GM12875 (cell line): ENCODE measurements at regions not wholly inside any gene's neighbourhood (a gene's known extent, or its start where the extent isn't known, plus 50 kb on each side); places are given as distances from the start of the nearest gene placed in this dataset.

ENCODE experiments used
- H3K4me3 ChIP-seq: one replicate; pipeline ENCODE4 v1.5.1; 2011; ENCODE audit warnings: low read depth, low read length, control low read depth
- TF ChIP-seq, protein P1 (sequence below): IDR thresholded peaks from 2 replicates; pipeline ENCODE4 v1.5.1; 2011; ENCODE audit warnings: low read depth, mild to moderate bottlenecking, control low read depth, inconsistent platforms, low read length, moderate library complexity, borderline replicate concordance; ENCODE audit not compliant: insufficient read depth

DNA sequence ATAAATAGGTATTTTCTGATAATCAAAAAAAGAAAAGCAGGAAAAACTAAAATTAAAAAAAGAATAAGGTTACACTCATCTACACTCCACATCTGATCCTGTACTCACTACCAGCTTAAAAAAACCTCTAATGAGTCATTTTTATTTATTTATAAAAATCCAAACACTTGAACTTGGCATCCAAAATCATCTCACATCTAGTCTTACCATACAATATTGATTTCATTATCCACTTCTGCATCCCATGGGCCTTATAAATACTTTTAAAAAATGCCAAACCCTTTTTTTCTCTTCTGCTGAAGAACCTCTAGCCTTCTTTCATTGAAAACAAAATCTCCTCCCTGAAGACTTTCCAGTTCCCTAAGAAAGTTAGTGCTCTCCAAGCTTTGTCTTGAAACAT, 109.7 kb downstream of the TMTC3 start:
- no peak overlapping the region for H3K4me3 ChIP-seq
- TF ChIP-seq, protein P1, sequence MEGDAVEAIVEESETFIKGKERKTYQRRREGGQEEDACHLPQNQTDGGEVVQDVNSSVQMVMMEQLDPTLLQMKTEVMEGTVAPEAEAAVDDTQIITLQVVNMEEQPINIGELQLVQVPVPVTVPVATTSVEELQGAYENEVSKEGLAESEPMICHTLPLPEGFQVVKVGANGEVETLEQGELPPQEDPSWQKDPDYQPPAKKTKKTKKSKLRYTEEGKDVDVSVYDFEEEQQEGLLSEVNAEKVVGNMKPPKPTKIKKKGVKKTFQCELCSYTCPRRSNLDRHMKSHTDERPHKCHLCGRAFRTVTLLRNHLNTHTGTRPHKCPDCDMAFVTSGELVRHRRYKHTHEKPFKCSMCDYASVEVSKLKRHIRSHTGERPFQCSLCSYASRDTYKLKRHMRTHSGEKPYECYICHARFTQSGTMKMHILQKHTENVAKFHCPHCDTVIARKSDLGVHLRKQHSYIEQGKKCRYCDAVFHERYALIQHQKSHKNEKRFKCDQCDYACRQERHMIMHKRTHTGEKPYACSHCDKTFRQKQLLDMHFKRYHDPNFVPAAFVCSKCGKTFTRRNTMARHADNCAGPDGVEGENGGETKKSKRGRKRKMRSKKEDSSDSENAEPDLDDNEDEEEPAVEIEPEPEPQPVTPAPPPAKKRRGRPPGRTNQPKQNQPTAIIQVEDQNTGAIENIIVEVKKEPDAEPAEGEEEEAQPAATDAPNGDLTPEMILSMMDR: no peak

- TF ChIP-seq, protein P1: no peak
- H3K4me3 ChIP-seq: no peak overlapping the region
These were observed 111.4 kb downstream of the TMTC3 start for GRCh38 chr12:88253371-88253978.

- TF ChIP-seq, protein P1: no peak
- no peak overlapping the region for H3K4me3 ChIP-seq
These were observed 113.1 kb downstream of the TMTC3 start for GRCh38 chr12:88255224-88255623.

DNA sequence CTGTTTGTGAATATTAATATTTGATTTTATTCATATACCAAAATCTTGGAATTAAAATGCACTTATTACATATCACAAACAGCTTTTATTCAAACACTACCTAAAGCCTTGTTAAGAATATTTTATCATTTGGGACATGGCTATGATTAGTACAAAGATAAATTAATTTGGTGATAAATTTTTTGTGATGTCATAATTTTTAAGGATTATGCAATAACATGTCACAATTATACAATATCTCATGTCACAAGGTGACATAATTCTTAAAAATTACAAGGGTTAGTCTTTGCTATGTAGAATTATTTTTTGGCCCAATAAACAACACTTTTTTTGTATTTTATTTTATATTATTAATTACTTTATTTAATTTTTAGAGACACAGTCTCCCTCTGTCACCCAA, 113.7 kb downstream of the TMTC3 start:
- TF ChIP-seq, protein P1: no peak

DNA sequence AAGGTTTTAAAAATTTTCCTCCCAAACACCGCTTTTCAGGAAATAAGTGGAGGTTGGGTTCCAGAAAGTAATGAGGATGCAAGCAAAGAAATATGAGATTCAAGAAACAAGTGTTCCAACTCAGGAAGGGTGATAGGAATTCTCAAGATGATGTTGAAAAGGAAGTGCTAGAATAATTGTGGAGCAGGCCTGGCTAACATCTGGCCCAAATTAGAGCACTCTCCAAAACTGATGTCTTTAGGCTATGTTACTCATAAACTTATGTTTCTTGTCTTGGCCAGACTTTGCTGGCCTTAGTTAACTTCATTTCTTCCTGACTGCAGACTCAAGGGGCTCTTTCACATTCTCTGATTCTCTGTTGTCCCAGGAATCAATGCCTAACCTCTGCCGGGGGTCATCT, 116.3 kb downstream of the TMTC3 start:
- H3K4me3 ChIP-seq: no peak overlapping the region
- TF ChIP-seq, protein P1: no peak

More for the DNA sequence above, 113.7 kb downstream of the TMTC3 start:
- H3K4me3 ChIP-seq: no peak overlapping the region

GRCh38 chr12:88266806-88267360, 124.8 kb downstream of the TMTC3 start:
- no peak overlapping the region for H3K4me3 ChIP-seq
- TF ChIP-seq, protein P1: no peak

GRCh38 chr12:88267630-88268029, 125.5 kb downstream of the TMTC3 start:
- no peak overlapping the region for H3K4me3 ChIP-seq
- TF ChIP-seq, protein P1: no peak
